ENCODE measurements at regions not wholly inside any gene's neighbourhood (a gene's known extent, or its start where the extent isn't known, plus 50 kb on each side); places are given as distances from the start of the nearest gene placed in this dataset.

DNA sequence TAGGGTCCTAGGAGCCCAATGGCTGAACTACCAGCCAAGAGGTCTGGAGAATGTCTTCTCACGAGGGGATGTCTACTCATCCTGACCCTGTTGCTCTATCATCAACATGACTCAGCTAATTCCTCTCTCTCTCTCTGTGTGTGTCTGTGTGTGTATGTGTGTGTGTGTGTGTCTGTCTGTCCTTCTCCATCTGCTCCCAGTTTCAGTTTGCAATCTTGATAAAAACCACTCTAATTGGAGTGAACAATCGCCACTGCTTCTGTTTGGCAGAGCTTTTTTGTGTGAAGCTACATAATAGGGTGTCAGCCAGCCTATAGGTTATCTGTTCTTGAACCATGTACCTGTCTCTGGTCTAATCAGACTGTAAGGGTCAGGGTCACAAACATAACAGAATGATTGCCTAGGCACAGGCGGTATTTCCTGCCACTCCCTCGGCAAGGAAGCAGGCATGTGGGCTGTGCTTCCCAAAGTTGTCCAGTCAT is 219.8 kb downstream of the SH3BP4 start:
- TF ChIP-seq, protein P1, sequence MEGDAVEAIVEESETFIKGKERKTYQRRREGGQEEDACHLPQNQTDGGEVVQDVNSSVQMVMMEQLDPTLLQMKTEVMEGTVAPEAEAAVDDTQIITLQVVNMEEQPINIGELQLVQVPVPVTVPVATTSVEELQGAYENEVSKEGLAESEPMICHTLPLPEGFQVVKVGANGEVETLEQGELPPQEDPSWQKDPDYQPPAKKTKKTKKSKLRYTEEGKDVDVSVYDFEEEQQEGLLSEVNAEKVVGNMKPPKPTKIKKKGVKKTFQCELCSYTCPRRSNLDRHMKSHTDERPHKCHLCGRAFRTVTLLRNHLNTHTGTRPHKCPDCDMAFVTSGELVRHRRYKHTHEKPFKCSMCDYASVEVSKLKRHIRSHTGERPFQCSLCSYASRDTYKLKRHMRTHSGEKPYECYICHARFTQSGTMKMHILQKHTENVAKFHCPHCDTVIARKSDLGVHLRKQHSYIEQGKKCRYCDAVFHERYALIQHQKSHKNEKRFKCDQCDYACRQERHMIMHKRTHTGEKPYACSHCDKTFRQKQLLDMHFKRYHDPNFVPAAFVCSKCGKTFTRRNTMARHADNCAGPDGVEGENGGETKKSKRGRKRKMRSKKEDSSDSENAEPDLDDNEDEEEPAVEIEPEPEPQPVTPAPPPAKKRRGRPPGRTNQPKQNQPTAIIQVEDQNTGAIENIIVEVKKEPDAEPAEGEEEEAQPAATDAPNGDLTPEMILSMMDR (IDR thresholded peaks at IDR 0.05; ENCODE audit: low read depth, low read length, poor library complexity, severe bottlenecking), result no peak
- TF ChIP-seq EZH2phosphoT487 (IDR thresholded peaks at IDR 0.05; ENCODE audit: borderline replicate concordance, low read length), result no peak
- no peak overlapping the region for H3K4me2 ChIP-seq (ENCODE audit: low read length)
- H3K79me2 ChIP-seq (ENCODE audit: control insufficient read depth, low read length), result no peaks in the 10 kb centered on the region
- no peaks in the 10 kb centered on the region for H3K4me1 ChIP-seq (ENCODE audit: control insufficient read depth, low read length)
- peaks cover 4% of the 10 kb centered on the region; the same call in 1 of the 2 replicates for H3K9me3 ChIP-seq (ENCODE audit: control insufficient read depth, insufficient read depth, low read length)
- H3K36me3 ChIP-seq (ENCODE audit: control insufficient read depth, low read length), result no peaks in the 10 kb centered on the region
- no peak overlapping the region for H3K27ac ChIP-seq (ENCODE audit: low read depth, low read length)
- no peaks in the 10 kb centered on the region for H4K20me1 ChIP-seq (ENCODE audit: control insufficient read depth, insufficient read depth, low read depth, low read length)
- H3K9me2 ChIP-seq (replicated peaks; ENCODE audit: control insufficient read depth, low read length), result no peaks in the 10 kb centered on the region
- no peaks in the 10 kb centered on the region for H3F3A ChIP-seq (ENCODE audit: control insufficient read depth, insufficient read depth)
- no peaks in the 10 kb centered on the region for H3K27me3 ChIP-seq (ENCODE audit: control insufficient read depth, low read length)
- no peak overlapping the region for H3K4me3 ChIP-seq (ENCODE audit: low read length)

DNA sequence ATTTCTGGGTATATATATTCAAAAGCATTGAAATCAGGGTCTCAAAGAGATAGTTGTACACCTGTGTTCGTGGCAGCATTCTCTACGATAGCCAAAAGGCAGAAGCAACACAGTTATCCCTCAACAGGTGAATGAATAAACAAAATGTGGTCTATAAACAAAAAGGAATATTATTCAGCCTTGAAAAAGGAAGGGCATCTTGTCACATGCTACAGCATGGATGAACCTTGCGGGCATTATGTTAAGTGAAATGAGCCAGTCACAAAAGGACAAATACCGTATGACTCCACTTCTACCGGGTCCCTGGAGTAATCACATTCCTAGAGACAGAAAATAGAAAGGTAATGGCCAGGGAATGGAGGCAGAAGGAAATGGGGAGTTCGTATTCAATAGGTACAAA is 228.8 kb downstream of the SH3BP4 start:
- no peak overlapping the region for H3K27ac ChIP-seq (ENCODE audit: low read depth, low read length)
- no peaks in the 10 kb centered on the region for H4K20me1 ChIP-seq (ENCODE audit: control insufficient read depth, insufficient read depth, low read depth, low read length)
- no peaks in the 10 kb centered on the region for H3K36me3 ChIP-seq (ENCODE audit: control insufficient read depth, low read length)
- no peaks in the 10 kb centered on the region for H3F3A ChIP-seq (ENCODE audit: control insufficient read depth, insufficient read depth)
- H3K79me2 ChIP-seq (ENCODE audit: control insufficient read depth, low read length), result no peaks in the 10 kb centered on the region
- H3K4me2 ChIP-seq (ENCODE audit: low read length), result no peak overlapping the region
- no peaks in the 10 kb centered on the region for H3K4me1 ChIP-seq (ENCODE audit: control insufficient read depth, low read length)
- no peaks in the 10 kb centered on the region for H3K9me3 ChIP-seq (ENCODE audit: control insufficient read depth, insufficient read depth, low read length)
- no peaks in the 10 kb centered on the region for H3K27me3 ChIP-seq (ENCODE audit: control insufficient read depth, low read length)
- no peak for TF ChIP-seq EZH2phosphoT487 (IDR thresholded peaks at IDR 0.05; ENCODE audit: borderline replicate concordance, low read length)
- TF ChIP-seq, protein P1 (IDR thresholded peaks at IDR 0.05; ENCODE audit: low read depth, low read length, poor library complexity, severe bottlenecking), result no peak
- H3K4me3 ChIP-seq (ENCODE audit: low read length), result no peak overlapping the region
- H3K9me2 ChIP-seq (replicated peaks; ENCODE audit: control insufficient read depth, low read length), result no peaks in the 10 kb centered on the region

DNA sequence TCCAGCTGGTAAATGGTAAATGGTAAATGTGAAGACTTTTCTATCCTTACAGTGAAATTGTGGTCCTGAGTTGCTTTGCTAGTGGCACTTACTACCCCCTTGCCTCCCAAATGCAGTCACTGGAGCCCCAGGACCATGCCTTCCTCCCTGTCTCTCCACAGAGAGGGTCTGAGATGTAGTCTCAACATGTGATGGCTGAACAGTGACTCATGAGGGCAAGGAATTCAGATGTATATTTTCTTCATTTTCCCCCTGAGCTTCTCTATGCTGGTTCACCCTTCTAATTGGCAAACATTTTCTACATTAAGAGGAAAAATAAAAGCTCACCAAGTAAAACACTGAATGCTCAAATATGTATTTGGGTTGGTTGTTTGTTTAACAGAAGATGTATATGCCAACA is 232.0 kb downstream of the SH3BP4 start:
- Histone ChIP-seq H3F3A (ENCODE audit: control insufficient read depth, insufficient read depth) (no peaks in the 10 kb centered on the region), H3K79me2 (ENCODE audit: control insufficient read depth, low read length) (no peaks in the 10 kb centered on the region), H3K9me2 (replicated peaks; ENCODE audit: control insufficient read depth, low read length) (no peaks in the 10 kb centered on the region), H3K27ac (ENCODE audit: low read depth, low read length) (no peak overlapping the region), H3K4me3 (ENCODE audit: low read length) (no peak overlapping the region), H4K20me1 (ENCODE audit: control insufficient read depth, insufficient read depth, low read depth, low read length) (no peaks in the 10 kb centered on the region), H3K4me2 (ENCODE audit: low read length) (no peak overlapping the region), H3K27me3 (ENCODE audit: control insufficient read depth, low read length) (no peaks in the 10 kb centered on the region), H3K36me3 (ENCODE audit: control insufficient read depth, low read length) (no peaks in the 10 kb centered on the region), H3K4me1 (ENCODE audit: control insufficient read depth, low read length) (no peaks in the 10 kb centered on the region), H3K9me3 (ENCODE audit: control insufficient read depth, insufficient read depth, low read length) (no peaks in the 10 kb centered on the region)
- no peak for TF ChIP-seq EZH2phosphoT487 (IDR thresholded peaks at IDR 0.05; ENCODE audit: borderline replicate concordance, low read length)
- TF ChIP-seq, protein P1 (IDR thresholded peaks at IDR 0.05; ENCODE audit: low read depth, low read length, poor library complexity, severe bottlenecking), result no peak

All from DOHH2 (cell line).